Mammary epithelial cell (primary cell): ENCODE measurements at regions not wholly inside any gene's neighbourhood (a gene's known extent, or its start where the extent isn't known, plus 50 kb on each side); places are given as distances from the start of the nearest gene placed in this dataset.

Source experiments
- EZH2 ChIP-seq: IDR thresholded peaks from 2 replicates; pipeline ENCODE4 v1.6.1; 2012; ENCODE audit warnings: low read length, inconsistent platforms, borderline replicate concordance
- TF ChIP-seq, protein P1 (sequence below), 2 donors: IDR thresholded peaks in 1 of 2; conservative IDR thresholded peaks in 1 of 2; 2 replicates each; pipeline ENCODE4 v1.5.1; 2011 to 2012; ENCODE audit warnings: inconsistent platforms in 2 of 2, low read length in 2 of 2, mild to moderate bottlenecking in 2 of 2, control low read depth in 1 of 2, low read depth in 1 of 2; ENCODE audit not compliant: insufficient read depth in 1 of 2; ENCODE audit errors: extremely low read depth in 1 of 2

DNA sequence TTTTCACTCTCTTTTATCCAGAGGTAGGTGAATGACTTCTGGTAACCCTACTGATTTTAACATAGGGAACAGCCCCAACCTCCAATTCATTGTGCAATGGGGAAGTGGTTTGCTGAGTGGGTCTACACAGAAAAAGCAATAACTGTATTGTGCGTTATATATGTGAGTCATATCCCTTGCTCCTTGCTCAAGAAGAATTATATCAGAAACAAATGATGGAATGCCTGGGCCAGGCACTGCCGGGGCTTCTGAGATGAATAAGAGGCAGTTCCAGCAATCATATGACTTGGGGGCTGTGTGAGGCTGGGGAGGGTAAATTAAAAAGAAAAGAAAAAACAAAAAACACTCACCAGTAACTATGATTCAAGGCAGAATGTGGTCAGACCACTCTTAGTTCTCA is 79.2 kb upstream of the ABCA1 start:
- TF ChIP-seq, protein P1, sequence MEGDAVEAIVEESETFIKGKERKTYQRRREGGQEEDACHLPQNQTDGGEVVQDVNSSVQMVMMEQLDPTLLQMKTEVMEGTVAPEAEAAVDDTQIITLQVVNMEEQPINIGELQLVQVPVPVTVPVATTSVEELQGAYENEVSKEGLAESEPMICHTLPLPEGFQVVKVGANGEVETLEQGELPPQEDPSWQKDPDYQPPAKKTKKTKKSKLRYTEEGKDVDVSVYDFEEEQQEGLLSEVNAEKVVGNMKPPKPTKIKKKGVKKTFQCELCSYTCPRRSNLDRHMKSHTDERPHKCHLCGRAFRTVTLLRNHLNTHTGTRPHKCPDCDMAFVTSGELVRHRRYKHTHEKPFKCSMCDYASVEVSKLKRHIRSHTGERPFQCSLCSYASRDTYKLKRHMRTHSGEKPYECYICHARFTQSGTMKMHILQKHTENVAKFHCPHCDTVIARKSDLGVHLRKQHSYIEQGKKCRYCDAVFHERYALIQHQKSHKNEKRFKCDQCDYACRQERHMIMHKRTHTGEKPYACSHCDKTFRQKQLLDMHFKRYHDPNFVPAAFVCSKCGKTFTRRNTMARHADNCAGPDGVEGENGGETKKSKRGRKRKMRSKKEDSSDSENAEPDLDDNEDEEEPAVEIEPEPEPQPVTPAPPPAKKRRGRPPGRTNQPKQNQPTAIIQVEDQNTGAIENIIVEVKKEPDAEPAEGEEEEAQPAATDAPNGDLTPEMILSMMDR (conservative IDR thresholded peaks at IDR 0.05 in 1 of 2, IDR thresholded peaks at IDR 0.05 in 1 of 2; ENCODE audit: extremely low read depth in 1 of 2, insufficient read depth in 1 of 2, low read depth in 1 of 2, low read length in 2 of 2): no peak
- no peak for TF ChIP-seq EZH2
